ENCODE measurements at regions not wholly inside any gene's neighbourhood (a gene's known extent, or its start where the extent isn't known, plus 50 kb on each side); places are given as distances from the start of the nearest gene placed in this dataset.
"Not testable (repeated sequence)": the region's sequence is repeated elsewhere in the genome, so short reads cannot be mapped to it uniquely, and the experiment has no call there.

DNA sequence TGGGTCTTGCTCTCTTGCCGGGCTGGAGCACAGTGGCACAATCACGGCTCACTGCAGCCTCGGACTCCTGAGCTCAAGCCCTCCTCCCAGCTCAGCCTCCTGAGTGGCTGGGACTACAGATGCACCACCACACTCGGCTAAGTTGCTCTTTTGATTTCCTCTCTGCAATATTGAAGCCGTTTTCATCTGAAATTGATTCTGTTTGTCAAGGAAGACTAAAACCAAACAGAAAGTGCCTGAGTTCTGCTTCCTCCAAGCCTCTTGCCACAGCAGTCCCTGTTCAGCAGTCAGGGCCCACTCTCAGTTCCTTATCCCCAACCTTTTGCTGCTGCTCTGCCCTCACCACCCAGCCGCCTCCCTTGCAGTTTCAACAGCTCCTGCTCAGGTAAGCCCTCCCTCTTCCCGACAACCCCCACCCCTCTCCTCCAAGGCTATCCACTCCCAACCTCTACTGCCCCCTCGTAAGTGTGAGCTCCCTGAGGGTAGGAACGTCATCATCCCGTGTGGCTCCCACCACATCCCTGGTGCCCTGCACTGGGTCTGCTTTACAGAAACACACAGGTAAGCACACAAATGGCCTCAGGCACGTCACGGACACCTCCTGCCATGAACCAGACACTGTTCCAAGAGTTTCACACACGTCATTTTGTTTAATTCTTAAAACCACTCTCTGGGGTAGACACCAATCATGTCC is 70.7 kb upstream of the TAB2 start:
- DNase-seq, result no peak
- no peak overlapping the region for H3K4me3 ChIP-seq
- WGBS, 4 donors, result 69 to 77% (median 73%) methylated on average over 13 of the region's 13 CpGs

DNA sequence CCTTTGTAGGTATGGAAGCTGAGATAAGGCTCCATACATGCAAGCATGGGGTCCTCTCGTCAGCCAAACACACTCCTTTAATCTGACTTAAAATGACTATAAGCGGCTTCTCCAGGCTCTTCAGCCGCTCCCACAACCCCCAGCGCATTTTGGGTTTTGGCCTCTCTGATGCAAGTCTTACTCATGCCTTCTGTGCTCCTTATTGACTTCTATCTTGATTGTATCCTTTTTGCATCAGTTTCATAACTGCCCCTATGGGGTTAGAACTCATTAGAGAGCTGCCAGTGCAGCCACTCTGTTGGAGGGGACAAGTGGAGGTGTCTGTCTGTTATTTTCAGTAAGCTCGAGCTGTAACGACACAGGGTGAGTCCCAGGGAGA is 70.1 kb upstream of the TAB2 start:
- WGBS, 4 donors, result 82 to 89% (median 84%) methylated on average over 6 of the region's 6 CpGs
- intact Hi-C loops (cut with DNase I), result no loop called here

More for the DNA sequence above, 70.7 kb upstream of the TAB2 start:
- Histone ChIP-seq H3K4me1 (replicated peaks in 1 of 2) (no peaks in the 10 kb centered on the region), H3K36me3 (replicated peaks in 1 of 2) (no peaks in the 10 kb centered on the region), H3K9me3 (replicated peaks in 1 of 3) (no peaks in the 10 kb centered on the region), H3K27ac (peak overlapping the region in 2 of 5 donors; percentile 6 to 55), H3K27me3 (no peaks in the 10 kb centered on the region)
- TF ChIP-seq, protein P1, sequence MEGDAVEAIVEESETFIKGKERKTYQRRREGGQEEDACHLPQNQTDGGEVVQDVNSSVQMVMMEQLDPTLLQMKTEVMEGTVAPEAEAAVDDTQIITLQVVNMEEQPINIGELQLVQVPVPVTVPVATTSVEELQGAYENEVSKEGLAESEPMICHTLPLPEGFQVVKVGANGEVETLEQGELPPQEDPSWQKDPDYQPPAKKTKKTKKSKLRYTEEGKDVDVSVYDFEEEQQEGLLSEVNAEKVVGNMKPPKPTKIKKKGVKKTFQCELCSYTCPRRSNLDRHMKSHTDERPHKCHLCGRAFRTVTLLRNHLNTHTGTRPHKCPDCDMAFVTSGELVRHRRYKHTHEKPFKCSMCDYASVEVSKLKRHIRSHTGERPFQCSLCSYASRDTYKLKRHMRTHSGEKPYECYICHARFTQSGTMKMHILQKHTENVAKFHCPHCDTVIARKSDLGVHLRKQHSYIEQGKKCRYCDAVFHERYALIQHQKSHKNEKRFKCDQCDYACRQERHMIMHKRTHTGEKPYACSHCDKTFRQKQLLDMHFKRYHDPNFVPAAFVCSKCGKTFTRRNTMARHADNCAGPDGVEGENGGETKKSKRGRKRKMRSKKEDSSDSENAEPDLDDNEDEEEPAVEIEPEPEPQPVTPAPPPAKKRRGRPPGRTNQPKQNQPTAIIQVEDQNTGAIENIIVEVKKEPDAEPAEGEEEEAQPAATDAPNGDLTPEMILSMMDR (IDR thresholded peaks at IDR 0.05), result no peak
- no peak for TF ChIP-seq POLR2A (IDR thresholded peaks at IDR 0.05)
- intact Hi-C loops (cut with DNase I), result no loop called here

DNA sequence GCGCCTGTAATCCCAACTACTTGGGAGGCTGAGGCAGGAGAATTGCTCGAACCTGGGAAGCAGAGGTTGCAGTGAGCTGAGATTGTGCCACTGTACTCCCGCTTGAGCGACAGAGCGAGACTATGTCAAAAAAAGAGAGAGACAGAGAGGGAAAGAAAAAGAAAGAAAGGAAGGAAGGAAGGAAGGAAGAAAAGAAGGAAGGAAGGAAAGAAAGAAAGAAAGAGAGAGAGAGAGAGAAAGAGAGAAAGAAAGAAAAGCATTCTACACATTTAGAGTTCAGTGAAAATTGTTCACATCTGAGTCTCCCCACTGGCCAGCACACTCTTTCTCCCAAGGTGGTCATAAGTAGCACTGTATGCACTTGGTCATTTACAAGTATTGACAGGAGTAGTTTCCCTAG is 69.2 kb upstream of the TAB2 start:
- H3K27me3 ChIP-seq, result not testable (repeated sequence)
- WGBS, 4 donors, result 93 to 96% (median 95%) methylated on average over 5 of the region's 5 CpGs

More for the DNA sequence above, 70.1 kb upstream of the TAB2 start:
- Histone ChIP-seq H3K4me1 (replicated peaks in 1 of 2) (no peaks in the 10 kb centered on the region), H3K27me3 (no peaks in the 10 kb centered on the region), H3K9me3 (replicated peaks in 1 of 3) (no peaks in the 10 kb centered on the region), H3K36me3 (replicated peaks in 1 of 2) (no peaks in the 10 kb centered on the region), H3K4me3 (no peak overlapping the region), H3K27ac (no peak overlapping the region)
- no peak for DNase-seq
- TF ChIP-seq, protein P1 (IDR thresholded peaks at IDR 0.05), result no peak
- no peak for TF ChIP-seq POLR2A (IDR thresholded peaks at IDR 0.05)

GRCh38 chr6:149248693-149249369 is 68.7 kb upstream of the TAB2 start:
- Histone ChIP-seq H3K36me3 (replicated peaks in 1 of 2) (no peaks in the 10 kb centered on the region), H3K27me3 (no peaks in the 10 kb centered on the region), H3K4me3 (no peak overlapping the region), H3K4me1 (replicated peaks in 1 of 2) (no peaks in the 10 kb centered on the region), H3K27ac (no peak overlapping the region), H3K9me3 (replicated peaks in 1 of 3) (no peaks in the 10 kb centered on the region)
- intact Hi-C loops (cut with DNase I), result no loop called here
- 60 to 67% (median 65%) methylated on average over 4 of the region's 4 CpGs for WGBS, 4 donors
- TF ChIP-seq, protein P1 (IDR thresholded peaks at IDR 0.05), result no peak
- TF ChIP-seq POLR2A (IDR thresholded peaks at IDR 0.05), result no peak
- DNase-seq, result no peak

More for the DNA sequence above, 69.2 kb upstream of the TAB2 start:
- DNase-seq; H3K4me3 ChIP-seq; H3K4me1 ChIP-seq (replicated peaks in 1 of 2); H3K36me3 ChIP-seq (replicated peaks in 1 of 2); H3K9me3 ChIP-seq (replicated peaks in 1 of 3); intact Hi-C loops (cut with DNase I); H3K27ac ChIP-seq: not testable (repeated sequence)

Data from adrenal gland (tissue), 9 donors.